HCT116 (cell line): ENCODE measurements at regions not wholly inside any gene's neighbourhood (a gene's known extent, or its start where the extent isn't known, plus 50 kb on each side); places are given as distances from the start of the nearest gene placed in this dataset.

ENCODE experiments used
- ATAC-seq: fragments of 200-7000 bp; cut with Tn5 transposase; 2 replicates; pipeline ENCODE4 v1.9.1; 2020; ENCODE audit warnings: mild to moderate bottlenecking, moderate library complexity
- BruUV-seq: library from RNA; stranded (reverse); fragments of 400-500 nt; replicated peaks from 2 replicates; lab custom pipeline; 2021; lab: Mats Ljungman, UMichigan
- CTCF ChIA-PET: fragments of 300-600 bp; sonication (Branson Sonifier 250); formaldehyde crosslinking; loops from one replicate; lab custom pipeline; 2021; ENCODE audit warnings: antibody characterized with exemption; lab: Charles Lee
- POLR2A ChIA-PET: fragments of 300-600, 350-600 bp; sonication (Branson Sonifier 250); formaldehyde crosslinking; loops from one replicate; lab custom pipeline; 2021; ENCODE audit warnings: antibody characterized with exemption; lab: Charles Lee
- RAD21 ChIA-PET, 2 experiments: fragments of 300-600 bp; sonication (Branson Sonifier 250); formaldehyde crosslinking; loops; one replicate each; lab custom pipeline; 2023; ENCODE audit warnings: low total read pairs in 2 of 2; ENCODE audit not compliant: uncharacterized antibody in 2 of 2, unreplicated experiment in 2 of 2, low non-redundant PET in 1 of 2; lab: Charles Lee
- DNase-seq: peaks from one replicate; pipeline ENCODE4 v3.0.0-alpha.2; 2010; ENCODE audit warnings: low read depth, low spot score
- H2AFZ ChIP-seq: fragments of 200-600 bp; shearing (Covaris generic), sonication (generic); 2 replicates; pipeline ENCODE4 v1.6.1; 2017; ENCODE audit warnings: low read depth, mixed run types, mixed read lengths, antibody characterized with exemption, low read length; ENCODE audit not compliant: poor library complexity, severe bottlenecking
- H3K27ac ChIP-seq: 2 replicates; pipeline ENCODE4 v1.5.1; 2012; ENCODE audit warnings: low read depth, low read length
- H3K27me3 ChIP-seq: fragments of 200-600 bp; sonication (generic); 2 replicates; pipeline ENCODE4 v1.6.1; 2016; ENCODE audit warnings: mixed run types, low read length, mixed read lengths; ENCODE audit not compliant: insufficient read depth
- H3K36me3 ChIP-seq, 2 experiments: fragments of 200-500 bp in 1 of 2; fragments of 200-600 bp in 1 of 2; sonication (Bioruptor generic) in 1 of 2; sonication (generic) in 1 of 2; 2 replicates each; pipeline versions ENCODE4 v1.5.1 to v1.6.1; 2014 to 2016; ENCODE audit warnings: low read length in 2 of 2, inconsistent platforms in 1 of 2, mixed read lengths in 1 of 2, mixed run types in 1 of 2; ENCODE audit not compliant: insufficient read depth in 2 of 2, control insufficient read depth in 1 of 2
- H3K4me1 ChIP-seq, 2 experiments: fragments of 200-600 bp in 1 of 2; sonication (generic) in 1 of 2; 2 replicates each; pipeline versions ENCODE4 v1.5.1 to v1.6.1; 2012 to 2017; ENCODE audit warnings: low read length in 2 of 2, inconsistent platforms in 1 of 2, mild to moderate bottlenecking in 1 of 2, mixed read lengths in 1 of 2, mixed run types in 1 of 2, moderate library complexity in 1 of 2; ENCODE audit not compliant: insufficient read depth in 2 of 2, control insufficient read depth in 1 of 2
- H3K4me2 ChIP-seq: fragments of 200-600 bp; sonication (generic); 2 replicates; pipeline ENCODE4 v1.6.1; 2017; ENCODE audit warnings: mixed run types, low read length, mixed read lengths
- H3K4me3 ChIP-seq, 2 experiments: fragments of 200-600 bp in 1 of 2; sonication (generic) in 1 of 2; replicated peaks in 1 of 2; 2 replicates each; pipeline ENCODE4 v1.5.1; 2011 to 2016; ENCODE audit warnings: low read length in 2 of 2, control low read depth in 1 of 2, low read depth in 1 of 2, mild to moderate bottlenecking in 1 of 2, mixed read lengths in 1 of 2, mixed run types in 1 of 2
- H3K79me2 ChIP-seq: fragments of 200-600 bp; sonication (generic); 2 replicates; pipeline ENCODE4 v1.6.1; 2017; ENCODE audit warnings: mild to moderate bottlenecking, mixed run types, low read length, moderate library complexity, mixed read lengths; ENCODE audit not compliant: insufficient read depth
- H3K9ac ChIP-seq: fragments of 200-600 bp; sonication (generic); 2 replicates; pipeline ENCODE4 v1.6.1; 2016; ENCODE audit warnings: low read length, mixed read lengths
- H3K9me2 ChIP-seq: fragments of 200-600 bp; sonication (generic), shearing (Covaris generic); 2 replicates; pipeline ENCODE4 v1.6.1; 2017; ENCODE audit warnings: mixed run types, mild to moderate bottlenecking, moderate library complexity; ENCODE audit not compliant: insufficient read depth
- H3K9me3 ChIP-seq, 2 experiments: fragments of 200-500 bp in 1 of 2; fragments of 200-600 bp in 1 of 2; sonication (Bioruptor generic) in 1 of 2; sonication (generic) in 1 of 2; 2 replicates each; pipeline ENCODE4 v1.6.1; 2014 to 2017; ENCODE audit warnings: low read length in 2 of 2, mixed read lengths in 2 of 2, inconsistent platforms in 1 of 2, low read depth in 1 of 2, mild to moderate bottlenecking in 1 of 2, mixed run types in 1 of 2, moderate library complexity in 1 of 2; ENCODE audit not compliant: control insufficient read depth in 1 of 2, insufficient read depth in 1 of 2
- H4K20me1 ChIP-seq: fragments of 200-600 bp; sonication (generic), shearing (Covaris generic); 2 replicates; pipeline ENCODE4 v1.6.1; 2017; ENCODE audit warnings: mixed run types, mild to moderate bottlenecking, moderate library complexity; ENCODE audit not compliant: insufficient read depth
- ATF3 ChIP-seq: IDR thresholded peaks from 2 replicates; pipeline ENCODE4 v1.6.1; 2012
- CBX3 ChIP-seq: IDR thresholded peaks from 2 replicates; pipeline ENCODE4 v1.6.1; 2012; ENCODE audit warnings: low read depth
- CEBPB ChIP-seq: IDR thresholded peaks from 2 replicates; pipeline ENCODE4 v1.6.1; 2012; ENCODE audit warnings: low read depth
- MAX ChIP-seq: IDR thresholded peaks from 2 replicates; pipeline ENCODE4 v1.6.1; 2012
- POLR2A ChIP-seq: IDR thresholded peaks from 2 replicates; pipeline ENCODE4 v1.7.0; 2011; ENCODE audit warnings: borderline replicate concordance; ENCODE audit not compliant: insufficient read depth, insufficient read length; ENCODE audit errors: extremely low read depth
- REST ChIP-seq: IDR thresholded peaks from 2 replicates; pipeline ENCODE4 v1.6.1; 2012; ENCODE audit warnings: low read depth
- SRF ChIP-seq: IDR thresholded peaks from 2 replicates; pipeline ENCODE4 v1.6.1; 2012; ENCODE audit warnings: low read depth
- ZBTB33 ChIP-seq: IDR thresholded peaks from 2 replicates; pipeline ENCODE4 v1.6.1; 2011; ENCODE audit warnings: mild to moderate bottlenecking, low read length, moderate library complexity; ENCODE audit not compliant: insufficient replicate concordance; ENCODE audit errors: extremely low read depth
- ZFX ChIP-seq: fragments of 450-650 bp; IDR thresholded peaks from 2 replicates; pipeline ENCODE4 v1.6.1; 2017
- ZNF274 ChIP-seq: fragments of 200-500 bp; sonication (Bioruptor generic); IDR thresholded peaks from 2 replicates; pipeline ENCODE4 v1.6.1; 2014; ENCODE audit warnings: mild to moderate bottlenecking, low read depth, low read length, inconsistent platforms
- intact Hi-C: fragments of 100-400 bp; cut with micrococcal nuclease; formaldehyde crosslinking; loops from 2 replicates; pipeline ENCODE4 v1.10.0; 2022
- TF ChIP-seq, protein P1 (sequence below), 3 experiments: fragments of 200-600 bp in 1 of 3; sonication (generic) in 1 of 3; IDR thresholded peaks in 2 of 3; conservative IDR thresholded peaks in 1 of 3; 2 replicates each; pipeline ENCODE4 v1.5.1; 2012 to 2017; ENCODE audit warnings: low read depth in 2 of 3, low read length in 2 of 3, antibody characterized with exemption in 1 of 3, borderline replicate concordance in 1 of 3, control low read depth in 1 of 3, mild to moderate bottlenecking in 1 of 3, mixed read lengths in 1 of 3, mixed run types in 1 of 3, moderate library complexity in 1 of 3; ENCODE audit not compliant: insufficient read depth in 1 of 3

DNA sequence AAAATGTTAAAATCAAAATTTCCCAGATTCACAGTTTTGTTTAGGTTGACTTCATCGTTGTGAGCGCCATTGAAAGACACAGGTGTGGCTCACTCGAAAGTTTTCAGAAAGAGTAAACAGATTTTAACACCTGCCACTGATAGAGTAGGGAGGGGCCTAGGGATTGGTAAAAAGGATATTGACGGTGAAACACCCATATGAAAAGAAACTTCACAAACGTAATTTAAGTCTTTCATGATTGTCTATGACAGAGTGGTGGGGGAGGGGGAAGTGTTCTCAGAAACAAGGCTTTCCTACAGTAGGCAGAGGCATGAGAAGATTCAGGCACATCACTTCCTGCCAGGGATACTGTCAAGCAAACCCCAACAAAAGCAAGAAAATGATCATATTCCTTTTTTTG, 101.4 kb downstream of the PERP start:
- Histone ChIP-seq H2AFZ (peak overlapping the region; percentile 84), H3K4me2 (no peak overlapping the region), H3K4me3 (no peak overlapping the region), H3K4me1 (peaks cover 0 to 17% of the 10 kb centered on the region in 2 experiments; a peak in 3 of 4 replicates), H3K27ac (no peak overlapping the region), H3K9me2 (no peaks in the 10 kb centered on the region), H3K79me2 (no peaks in the 10 kb centered on the region), H3K9me3 (no peaks in the 10 kb centered on the region), H3K9ac (no peak overlapping the region), H3K27me3 (no peaks in the 10 kb centered on the region), H3K36me3 (no peaks in the 10 kb centered on the region), H4K20me1 (no peaks in the 10 kb centered on the region)
- ATAC-seq, result no peak
- TF ChIP-seq CEBPB (no peak), MAX (no peak), ZFX (no peak), CBX3 (no peak), SRF (no peak), ZNF274 (no peak), ZBTB33 (no peak), ATF3 (no peak), POLR2A (no peak), REST (no peak)
- TF ChIP-seq, protein P1, sequence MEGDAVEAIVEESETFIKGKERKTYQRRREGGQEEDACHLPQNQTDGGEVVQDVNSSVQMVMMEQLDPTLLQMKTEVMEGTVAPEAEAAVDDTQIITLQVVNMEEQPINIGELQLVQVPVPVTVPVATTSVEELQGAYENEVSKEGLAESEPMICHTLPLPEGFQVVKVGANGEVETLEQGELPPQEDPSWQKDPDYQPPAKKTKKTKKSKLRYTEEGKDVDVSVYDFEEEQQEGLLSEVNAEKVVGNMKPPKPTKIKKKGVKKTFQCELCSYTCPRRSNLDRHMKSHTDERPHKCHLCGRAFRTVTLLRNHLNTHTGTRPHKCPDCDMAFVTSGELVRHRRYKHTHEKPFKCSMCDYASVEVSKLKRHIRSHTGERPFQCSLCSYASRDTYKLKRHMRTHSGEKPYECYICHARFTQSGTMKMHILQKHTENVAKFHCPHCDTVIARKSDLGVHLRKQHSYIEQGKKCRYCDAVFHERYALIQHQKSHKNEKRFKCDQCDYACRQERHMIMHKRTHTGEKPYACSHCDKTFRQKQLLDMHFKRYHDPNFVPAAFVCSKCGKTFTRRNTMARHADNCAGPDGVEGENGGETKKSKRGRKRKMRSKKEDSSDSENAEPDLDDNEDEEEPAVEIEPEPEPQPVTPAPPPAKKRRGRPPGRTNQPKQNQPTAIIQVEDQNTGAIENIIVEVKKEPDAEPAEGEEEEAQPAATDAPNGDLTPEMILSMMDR (IDR thresholded peaks at IDR 0.05 in 2 of 3, conservative IDR thresholded peaks at IDR 0.05 in 1 of 3; ENCODE audit: borderline replicate concordance in 1 of 3, insufficient read depth in 1 of 3, low read depth in 2 of 3, low read length in 2 of 3), result no peak
- no TSS peak for BruUV-seq
- intact Hi-C loops, result loop anchor here (5.0 to 10.0 kb wide), 2 partner anchors 81 to 1359 kb away; no protein-coding TSS in a partner anchor
- DNase-seq, result no peak
- POLR2A ChIA-PET, result interaction anchor here (1.9 kb wide), 1 partner anchor 102 kb away, joined by 13 read pairs; no protein-coding TSS in a partner anchor
- RAD21 ChIA-PET, result interaction anchor here in 1 of 2 experiments (0.6 kb wide), 1 partner anchor 110 kb away, joined by 4 read pairs; no protein-coding TSS in a partner anchor
- CTCF ChIA-PET, result interaction anchor here (1.2 to 8.7 kb wide), 11 partner anchors 10 to 1359 kb away, joined by 3 to 102 read pairs (median 6); partner anchors contain the start of gene PERP
